HL-60 (cell line): ENCODE measurements at regions not wholly inside any gene's neighbourhood (a gene's known extent, or its start where the extent isn't known, plus 50 kb on each side); places are given as distances from the start of the nearest gene placed in this dataset.

Experiments
- GABPA ChIP-seq: IDR thresholded peaks from 2 replicates; pipeline ENCODE4 v1.6.1; 2012; ENCODE audit warnings: low read depth
- POLR2AphosphoS5 ChIP-seq: IDR thresholded peaks from 2 replicates; pipeline ENCODE4 v1.6.1; 2012; ENCODE audit warnings: low read depth
- TF ChIP-seq, protein P1 (sequence below): IDR thresholded peaks from one replicate; pipeline ENCODE4 v1.5.1; 2011; ENCODE audit warnings: low read length, control low read depth, inconsistent platforms; ENCODE audit not compliant: insufficient read depth
- TF ChIP-seq, protein P2 (sequence below): IDR thresholded peaks from 2 replicates; pipeline ENCODE4 v1.6.1; 2012; ENCODE audit warnings: low read depth; ENCODE audit not compliant: insufficient replicate concordance

DNA sequence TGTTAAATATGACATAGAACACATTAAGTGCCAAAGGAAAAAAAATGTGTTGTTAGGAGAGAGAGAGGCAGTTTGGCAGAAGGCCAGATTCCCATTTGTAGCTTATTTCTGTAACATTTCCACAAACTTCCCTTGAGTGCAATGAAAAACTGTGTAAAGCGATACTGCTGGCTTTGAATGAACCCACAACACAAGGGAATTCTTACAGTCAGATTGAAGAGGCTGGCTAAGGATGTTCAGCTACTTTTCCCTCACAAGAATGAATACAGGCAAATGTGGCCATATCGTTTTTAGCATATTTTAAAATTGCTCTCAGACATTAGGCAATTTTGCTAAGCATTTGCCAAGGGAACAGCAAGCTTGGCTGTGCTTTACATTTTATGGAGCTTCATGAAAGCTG is 614.1 kb upstream of the FZD8 start:
- TF ChIP-seq POLR2AphosphoS5 (no peak), GABPA (no peak)
- TF ChIP-seq, protein P1, sequence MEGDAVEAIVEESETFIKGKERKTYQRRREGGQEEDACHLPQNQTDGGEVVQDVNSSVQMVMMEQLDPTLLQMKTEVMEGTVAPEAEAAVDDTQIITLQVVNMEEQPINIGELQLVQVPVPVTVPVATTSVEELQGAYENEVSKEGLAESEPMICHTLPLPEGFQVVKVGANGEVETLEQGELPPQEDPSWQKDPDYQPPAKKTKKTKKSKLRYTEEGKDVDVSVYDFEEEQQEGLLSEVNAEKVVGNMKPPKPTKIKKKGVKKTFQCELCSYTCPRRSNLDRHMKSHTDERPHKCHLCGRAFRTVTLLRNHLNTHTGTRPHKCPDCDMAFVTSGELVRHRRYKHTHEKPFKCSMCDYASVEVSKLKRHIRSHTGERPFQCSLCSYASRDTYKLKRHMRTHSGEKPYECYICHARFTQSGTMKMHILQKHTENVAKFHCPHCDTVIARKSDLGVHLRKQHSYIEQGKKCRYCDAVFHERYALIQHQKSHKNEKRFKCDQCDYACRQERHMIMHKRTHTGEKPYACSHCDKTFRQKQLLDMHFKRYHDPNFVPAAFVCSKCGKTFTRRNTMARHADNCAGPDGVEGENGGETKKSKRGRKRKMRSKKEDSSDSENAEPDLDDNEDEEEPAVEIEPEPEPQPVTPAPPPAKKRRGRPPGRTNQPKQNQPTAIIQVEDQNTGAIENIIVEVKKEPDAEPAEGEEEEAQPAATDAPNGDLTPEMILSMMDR = no peak
- TF ChIP-seq, protein P2, sequence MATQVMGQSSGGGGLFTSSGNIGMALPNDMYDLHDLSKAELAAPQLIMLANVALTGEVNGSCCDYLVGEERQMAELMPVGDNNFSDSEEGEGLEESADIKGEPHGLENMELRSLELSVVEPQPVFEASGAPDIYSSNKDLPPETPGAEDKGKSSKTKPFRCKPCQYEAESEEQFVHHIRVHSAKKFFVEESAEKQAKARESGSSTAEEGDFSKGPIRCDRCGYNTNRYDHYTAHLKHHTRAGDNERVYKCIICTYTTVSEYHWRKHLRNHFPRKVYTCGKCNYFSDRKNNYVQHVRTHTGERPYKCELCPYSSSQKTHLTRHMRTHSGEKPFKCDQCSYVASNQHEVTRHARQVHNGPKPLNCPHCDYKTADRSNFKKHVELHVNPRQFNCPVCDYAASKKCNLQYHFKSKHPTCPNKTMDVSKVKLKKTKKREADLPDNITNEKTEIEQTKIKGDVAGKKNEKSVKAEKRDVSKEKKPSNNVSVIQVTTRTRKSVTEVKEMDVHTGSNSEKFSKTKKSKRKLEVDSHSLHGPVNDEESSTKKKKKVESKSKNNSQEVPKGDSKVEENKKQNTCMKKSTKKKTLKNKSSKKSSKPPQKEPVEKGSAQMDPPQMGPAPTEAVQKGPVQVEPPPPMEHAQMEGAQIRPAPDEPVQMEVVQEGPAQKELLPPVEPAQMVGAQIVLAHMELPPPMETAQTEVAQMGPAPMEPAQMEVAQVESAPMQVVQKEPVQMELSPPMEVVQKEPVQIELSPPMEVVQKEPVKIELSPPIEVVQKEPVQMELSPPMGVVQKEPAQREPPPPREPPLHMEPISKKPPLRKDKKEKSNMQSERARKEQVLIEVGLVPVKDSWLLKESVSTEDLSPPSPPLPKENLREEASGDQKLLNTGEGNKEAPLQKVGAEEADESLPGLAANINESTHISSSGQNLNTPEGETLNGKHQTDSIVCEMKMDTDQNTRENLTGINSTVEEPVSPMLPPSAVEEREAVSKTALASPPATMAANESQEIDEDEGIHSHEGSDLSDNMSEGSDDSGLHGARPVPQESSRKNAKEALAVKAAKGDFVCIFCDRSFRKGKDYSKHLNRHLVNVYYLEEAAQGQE = no peak
